RKO (cell line): ENCODE measurements at regions not wholly inside any gene's neighbourhood (a gene's known extent, or its start where the extent isn't known, plus 50 kb on each side); places are given as distances from the start of the nearest gene placed in this dataset.
"Not testable (repeated sequence)": the region's sequence is repeated elsewhere in the genome, so short reads cannot be mapped to it uniquely, and the experiment has no call there.

Experiments
- DNase-seq: peaks from one replicate; pipeline ENCODE4 v3.0.0-alpha.2; 2016; ENCODE audit warnings: low spot score

- no peak for DNase-seq
These were observed 213.4 kb upstream of the XIST start for GRCh38 chrX:74065831-74066390.

GRCh38 chrX:74063426-74064155 lies 211.1 kb upstream of the XIST start:
- no peak for DNase-seq

- DNase-seq, result no peak
These were observed 209.4 kb upstream of the XIST start for GRCh38 chrX:74061879-74062278.

- no peak for DNase-seq
These were observed 196.6 kb upstream of the XIST start for GRCh38 chrX:74049126-74049525.

GRCh38 chrX:74034066-74034465 lies 181.6 kb upstream of the XIST start:
- not testable (repeated sequence) for DNase-seq

GRCh38 chrX:74031527-74031926 lies 179.0 kb upstream of the XIST start:
- DNase-seq, result not testable (repeated sequence)

- DNase-seq, result not testable (repeated sequence)
These were observed 178.3 kb upstream of the XIST start for GRCh38 chrX:74030766-74031165.

GRCh38 chrX:74025145-74025544 lies 172.6 kb upstream of the XIST start:
- not testable (repeated sequence) for DNase-seq

- DNase-seq, result no peak
These were observed 170.7 kb upstream of the XIST start for GRCh38 chrX:74023203-74023602.

- no peak for DNase-seq
These were observed 165.7 kb upstream of the XIST start for GRCh38 chrX:74018253-74018652.

- DNase-seq, result peak; percentile 84
These were observed 163.0 kb upstream of the XIST start for GRCh38 chrX:74015379-74016019.

- DNase-seq, result no peak
These were observed 156.5 kb upstream of the XIST start for GRCh38 chrX:74009041-74009440.

GRCh38 chrX:73992019-73992418 lies 139.5 kb upstream of the XIST start:
- DNase-seq, result no peak

- no peak for DNase-seq
These were observed 134.7 kb upstream of the XIST start for GRCh38 chrX:73987166-73987565.

GRCh38 chrX:73979551-73980131 lies 127.1 kb upstream of the XIST start:
- no peak for DNase-seq

- no peak for DNase-seq
These were observed 125.1 kb upstream of the XIST start for GRCh38 chrX:73977542-73978169.

GRCh38 chrX:73967461-73967860 lies 114.9 kb upstream of the XIST start:
- DNase-seq, result not testable (repeated sequence)

GRCh38 chrX:73965833-73966232 lies 113.3 kb upstream of the XIST start:
- no peak for DNase-seq

- DNase-seq, result no peak
These were observed 112.1 kb upstream of the XIST start for GRCh38 chrX:73964579-73964978.

GRCh38 chrX:73963682-73964081 lies 111.2 kb upstream of the XIST start:
- no peak for DNase-seq

GRCh38 chrX:73962948-73963347 lies 110.4 kb upstream of the XIST start:
- no peak for DNase-seq

- DNase-seq, result not testable (repeated sequence)
These were observed 109.4 kb upstream of the XIST start for GRCh38 chrX:73961867-73962266.

- peak; percentile 32 for DNase-seq
These were observed 92.0 kb upstream of the XIST start for GRCh38 chrX:73944563-73944908.
